HK-2 (cell line): ENCODE measurements at regions not wholly inside any gene's neighbourhood (a gene's known extent, or its start where the extent isn't known, plus 50 kb on each side); places are given as distances from the start of the nearest gene placed in this dataset.
"Not testable (repeated sequence)": the region's sequence is repeated elsewhere in the genome, so short reads cannot be mapped to it uniquely, and the experiment has no call there.

Source experiments
- DNase-seq: peaks from one replicate; pipeline ENCODE4 v3.0.0-alpha.2; 2018; ENCODE audit not compliant: unreplicated experiment

- DNase-seq: no peak
These were observed 166.8 kb upstream of the TGFBR2 start for GRCh38 chr3:30439451-30440053.

GRCh38 chr3:30440147-30440604 is 166.2 kb upstream of the TGFBR2 start:
- no peak for DNase-seq

GRCh38 chr3:30440880-30441279 is 165.5 kb upstream of the TGFBR2 start:
- no peak for DNase-seq

- DNase-seq: no peak
These were observed 162.4 kb upstream of the TGFBR2 start for GRCh38 chr3:30443756-30444673.

GRCh38 chr3:30448450-30449289 is 157.7 kb upstream of the TGFBR2 start:
- DNase-seq: no peak

GRCh38 chr3:30449290-30449632 is 157.1 kb upstream of the TGFBR2 start:
- no peak for DNase-seq

- DNase-seq: no peak
These were observed 154.0 kb upstream of the TGFBR2 start for GRCh38 chr3:30452446-30452845.

- DNase-seq: no peak
These were observed 152.9 kb upstream of the TGFBR2 start for GRCh38 chr3:30453360-30454039.

- DNase-seq: no peak
These were observed 151.8 kb upstream of the TGFBR2 start for GRCh38 chr3:30454636-30455035.

GRCh38 chr3:30455112-30455511 is 151.3 kb upstream of the TGFBR2 start:
- not testable (repeated sequence) for DNase-seq

- no peak for DNase-seq
These were observed 150.6 kb upstream of the TGFBR2 start for GRCh38 chr3:30455840-30456239.

GRCh38 chr3:30456264-30456663 is 150.1 kb upstream of the TGFBR2 start:
- DNase-seq: no peak

- DNase-seq: no peak
These were observed 149.3 kb upstream of the TGFBR2 start for GRCh38 chr3:30457081-30457480.

- no peak for DNase-seq
These were observed 148.7 kb upstream of the TGFBR2 start for GRCh38 chr3:30457726-30458125.

- DNase-seq: no peak
These were observed 147.8 kb upstream of the TGFBR2 start for GRCh38 chr3:30458376-30459171.

GRCh38 chr3:30461311-30461710 is 145.1 kb upstream of the TGFBR2 start:
- no peak for DNase-seq

GRCh38 chr3:30462721-30463470 is 143.5 kb upstream of the TGFBR2 start:
- no peak for DNase-seq

- no peak for DNase-seq
These were observed 142.0 kb upstream of the TGFBR2 start for GRCh38 chr3:30464381-30464780.

- DNase-seq: no peak
These were observed 140.9 kb upstream of the TGFBR2 start for GRCh38 chr3:30465454-30465853.

GRCh38 chr3:30467596-30468238 is 138.7 kb upstream of the TGFBR2 start:
- DNase-seq: no peak
